ENCODE measurements at regions not wholly inside any gene's neighbourhood (a gene's known extent, or its start where the extent isn't known, plus 50 kb on each side); places are given as distances from the start of the nearest gene placed in this dataset.

DNA sequence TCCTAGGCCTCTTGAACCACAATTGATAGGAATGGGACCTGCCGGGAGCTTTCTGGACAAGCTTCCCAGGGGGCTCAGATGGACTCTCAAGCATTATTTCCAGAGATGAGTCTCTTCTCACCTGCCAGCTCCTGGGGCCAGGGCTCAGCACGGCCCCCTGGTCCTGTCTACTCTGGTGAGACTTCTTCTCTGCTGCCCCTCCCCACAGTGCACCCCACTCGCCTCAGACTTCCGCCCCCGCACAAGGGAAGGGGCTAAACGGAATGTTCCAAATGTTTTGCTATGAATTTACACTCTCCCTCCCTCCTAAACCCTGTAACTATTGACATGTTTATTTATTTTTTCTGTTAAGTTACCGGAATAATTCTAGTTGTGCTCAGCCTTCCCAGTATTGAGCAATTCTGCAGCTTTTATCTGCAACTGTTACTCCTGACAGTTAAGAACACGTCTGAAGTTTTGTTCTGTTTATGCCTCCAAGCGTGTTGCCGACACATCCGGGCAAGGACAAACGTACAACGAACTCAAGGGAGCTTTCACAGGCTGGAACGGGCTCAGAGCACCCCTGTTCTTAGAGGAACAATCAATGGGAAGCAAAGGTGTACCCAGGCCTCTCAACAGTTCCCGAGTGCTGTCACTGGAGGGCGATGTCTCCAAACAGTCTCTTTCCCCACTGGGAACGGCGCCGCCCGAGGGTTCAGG is 55.2 kb downstream of the FHIP2A start:
- TF ChIP-seq, protein P1, sequence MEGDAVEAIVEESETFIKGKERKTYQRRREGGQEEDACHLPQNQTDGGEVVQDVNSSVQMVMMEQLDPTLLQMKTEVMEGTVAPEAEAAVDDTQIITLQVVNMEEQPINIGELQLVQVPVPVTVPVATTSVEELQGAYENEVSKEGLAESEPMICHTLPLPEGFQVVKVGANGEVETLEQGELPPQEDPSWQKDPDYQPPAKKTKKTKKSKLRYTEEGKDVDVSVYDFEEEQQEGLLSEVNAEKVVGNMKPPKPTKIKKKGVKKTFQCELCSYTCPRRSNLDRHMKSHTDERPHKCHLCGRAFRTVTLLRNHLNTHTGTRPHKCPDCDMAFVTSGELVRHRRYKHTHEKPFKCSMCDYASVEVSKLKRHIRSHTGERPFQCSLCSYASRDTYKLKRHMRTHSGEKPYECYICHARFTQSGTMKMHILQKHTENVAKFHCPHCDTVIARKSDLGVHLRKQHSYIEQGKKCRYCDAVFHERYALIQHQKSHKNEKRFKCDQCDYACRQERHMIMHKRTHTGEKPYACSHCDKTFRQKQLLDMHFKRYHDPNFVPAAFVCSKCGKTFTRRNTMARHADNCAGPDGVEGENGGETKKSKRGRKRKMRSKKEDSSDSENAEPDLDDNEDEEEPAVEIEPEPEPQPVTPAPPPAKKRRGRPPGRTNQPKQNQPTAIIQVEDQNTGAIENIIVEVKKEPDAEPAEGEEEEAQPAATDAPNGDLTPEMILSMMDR (optimal IDR thresholded peaks at IDR 0.05 in 1 of 3, IDR thresholded peaks at IDR 0.05 in 1 of 3, conservative IDR thresholded peaks at IDR 0.05 in 1 of 3; ENCODE audit: extremely low read depth in 1 of 3, insufficient read depth in 2 of 3, low read length in 3 of 3), result peak; percentile 94 to 96 (median 95)
- no peak for TF ChIP-seq EZH2 (IDR thresholded peaks at IDR 0.05; ENCODE audit: low read length)

All from keratinocyte (primary cell).